Lower lobe of right lung (tissue), 2 donors: ENCODE measurements at regions not wholly inside any gene's neighbourhood (a gene's known extent, or its start where the extent isn't known, plus 50 kb on each side); places are given as distances from the start of the nearest gene placed in this dataset.

Experiments used
- ATAC-seq, 2 donors: fragments of 200-7000 bp; cut with Tn5 transposase; one replicate each; pipeline ENCODE4 v1.9.1; 2020 to 2022; ENCODE audit warnings: mild to moderate bottlenecking in 2 of 2, moderate library complexity in 2 of 2
- DNase-seq: peaks from one replicate; pipeline ENCODE4 v3.0.0-alpha.2; 2020
- H3K27ac ChIP-seq: fragments of 200-600 bp; one replicate; pipeline ENCODE4 v1.8.0; 2022
- H3K27me3 ChIP-seq: fragments of 200-600 bp; one replicate; pipeline ENCODE4 v1.8.0; 2022; ENCODE audit warnings: low read depth
- H3K36me3 ChIP-seq: fragments of 200-600 bp; one replicate; pipeline ENCODE4 v1.8.0; 2022; ENCODE audit warnings: mild to moderate bottlenecking
- H3K4me1 ChIP-seq: fragments of 200-600 bp; one replicate; pipeline ENCODE4 v1.8.0; 2022
- H3K4me3 ChIP-seq: fragments of 200-600 bp; one replicate; pipeline ENCODE4 v1.8.0; 2022; ENCODE audit warnings: mild to moderate bottlenecking
- H3K9me3 ChIP-seq: fragments of 200-600 bp; one replicate; pipeline ENCODE4 v1.8.0; 2022
- CTCF ChIP-seq: fragments of 200-600 bp; IDR thresholded peaks from one replicate; pipeline ENCODE4 v1.8.0; 2022; ENCODE audit warnings: antibody characterized with exemption, mild to moderate bottlenecking
- intact Hi-C: fragments of 100-400 bp; cut with DNase I; formaldehyde crosslinking; loops from one replicate; pipeline ENCODE4 v1.11.0; 2022
- donor health status: DM: no; HTN: yes; CAD: no; lungs with severe emphysema.

- ATAC-seq (no peak), DNase-seq (no peak)
- Histone ChIP-seq H3K36me3 (no peaks in the 10 kb centered on the region), H3K27ac (no peak overlapping the region), H3K4me3 (no peak overlapping the region), H3K27me3 (peaks cover 7% of the 10 kb centered on the region), H3K9me3 (no peaks in the 10 kb centered on the region), H3K4me1 (no peaks in the 10 kb centered on the region)
- TF ChIP-seq CTCF = no peak
- intact Hi-C loops = no loop called here
These were observed 245.1 kb upstream of the AVPR1A start for GRCh38 chr12:63396135-63396534.

- ATAC-seq = peak in 1 of 2 donors; percentile 77
- H3K4me1 ChIP-seq = no peaks in the 10 kb centered on the region
- intact Hi-C loops = no loop called here
These were observed 244.0 kb upstream of the AVPR1A start for GRCh38 chr12:63394983-63395382.

GRCh38 chr12:63394349-63394748 is 243.3 kb upstream of the AVPR1A start:
- TF ChIP-seq CTCF = no peak
- intact Hi-C loops = no loop called here
- Histone ChIP-seq H3K9me3 (no peaks in the 10 kb centered on the region), H3K4me3 (no peak overlapping the region), H3K27ac (no peak overlapping the region), H3K4me1 (no peaks in the 10 kb centered on the region), H3K27me3 (peaks cover 7% of the 10 kb centered on the region), H3K36me3 (no peaks in the 10 kb centered on the region)
- ATAC-seq (peak in 1 of 2 donors; percentile 58), DNase-seq (no peak)

More at GRCh38 chr12:63394983-63395382, 244.0 kb upstream of the AVPR1A start:
- H3K4me3 ChIP-seq = no peak overlapping the region
- H3K27ac ChIP-seq = no peak overlapping the region
- no peaks in the 10 kb centered on the region for H3K36me3 ChIP-seq
- H3K27me3 ChIP-seq = peaks cover 7% of the 10 kb centered on the region
- no peak for TF ChIP-seq CTCF
- DNase-seq = no peak
- H3K9me3 ChIP-seq = no peaks in the 10 kb centered on the region

- no peaks in the 10 kb centered on the region for H3K36me3 ChIP-seq
- H3K27me3 ChIP-seq = peaks cover 7% of the 10 kb centered on the region
- H3K4me3 ChIP-seq = no peak overlapping the region
- H3K27ac ChIP-seq = no peak overlapping the region
- intact Hi-C loops = no loop called here
- DNase-seq (no peak), ATAC-seq (no peak)
- H3K4me1 ChIP-seq = no peaks in the 10 kb centered on the region
- no peaks in the 10 kb centered on the region for H3K9me3 ChIP-seq
- no peak for TF ChIP-seq CTCF
These were observed 238.2 kb upstream of the AVPR1A start for GRCh38 chr12:63389211-63389610.

- Histone ChIP-seq H3K9me3 (no peaks in the 10 kb centered on the region), H3K4me1 (no peaks in the 10 kb centered on the region), H3K27me3 (peaks cover 7% of the 10 kb centered on the region), H3K27ac (no peak overlapping the region), H3K36me3 (no peaks in the 10 kb centered on the region), H3K4me3 (no peak overlapping the region)
- intact Hi-C loops = no loop called here
- TF ChIP-seq CTCF = no peak
- no peak for DNase-seq
- ATAC-seq = no peak
These were observed 236.8 kb upstream of the AVPR1A start for GRCh38 chr12:63387771-63388170.

- Histone ChIP-seq H3K4me1 (no peaks in the 10 kb centered on the region), H3K27me3 (no peaks in the 10 kb centered on the region), H3K9me3 (no peaks in the 10 kb centered on the region), H3K4me3 (no peak overlapping the region), H3K36me3 (no peaks in the 10 kb centered on the region), H3K27ac (no peak overlapping the region)
- ATAC-seq (no peak), DNase-seq (no peak)
- intact Hi-C loops = no loop called here
- no peak for TF ChIP-seq CTCF
These were observed 231.9 kb upstream of the AVPR1A start for GRCh38 chr12:63382930-63383329.
